GM19463 (cell line): ENCODE measurements at regions not wholly inside any gene's neighbourhood (a gene's known extent, or its start where the extent isn't known, plus 50 kb on each side); places are given as distances from the start of the nearest gene placed in this dataset.

Experiments
- ATAC-seq: cut with Tn5 transposase; IDR thresholded peaks from one replicate; pipeline ENCODE4 v1.9.1; 2021; ENCODE audit warnings: mild to moderate bottlenecking, moderate library complexity; ENCODE audit not compliant: unreplicated experiment

DNA sequence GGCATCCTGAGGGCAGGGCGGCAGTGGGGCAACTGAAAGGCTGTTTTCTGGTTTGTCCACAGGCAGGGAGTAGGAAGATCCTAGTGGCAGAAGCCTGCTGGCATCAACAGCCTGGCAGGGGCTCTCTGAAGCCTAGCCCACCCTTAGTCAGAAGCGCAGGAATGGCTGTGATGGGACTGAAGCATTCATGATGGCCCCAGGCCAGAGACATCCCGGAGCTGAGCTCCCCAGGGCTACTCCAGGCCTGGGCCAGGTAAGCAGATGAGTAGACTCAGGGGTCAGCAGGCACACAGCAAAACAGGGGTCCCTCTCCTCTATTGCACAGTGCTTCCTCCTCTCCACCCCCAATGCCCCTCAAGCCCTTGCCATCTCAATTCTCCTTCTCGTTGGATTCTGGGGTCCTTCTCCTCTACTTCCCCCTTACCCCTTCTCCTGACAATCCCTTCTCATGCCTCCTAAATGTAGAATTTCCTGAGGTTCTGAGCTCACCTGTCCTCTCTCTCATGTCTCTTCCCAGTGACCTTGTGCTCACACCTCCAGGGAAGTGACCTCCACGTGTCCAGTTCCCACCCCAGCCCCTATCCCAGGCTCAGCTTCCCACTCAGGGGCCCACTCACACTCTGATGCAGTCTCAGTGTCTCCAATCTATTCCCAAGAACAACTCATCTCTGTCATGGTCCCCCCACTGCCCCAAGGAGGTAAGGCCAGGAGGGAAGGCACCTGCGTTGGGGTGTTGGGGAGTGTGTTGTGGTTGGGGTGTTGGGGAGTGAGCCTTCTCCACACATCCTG, 158.7 kb upstream of the ZNF507 start:
- no peak for ATAC-seq

DNA sequence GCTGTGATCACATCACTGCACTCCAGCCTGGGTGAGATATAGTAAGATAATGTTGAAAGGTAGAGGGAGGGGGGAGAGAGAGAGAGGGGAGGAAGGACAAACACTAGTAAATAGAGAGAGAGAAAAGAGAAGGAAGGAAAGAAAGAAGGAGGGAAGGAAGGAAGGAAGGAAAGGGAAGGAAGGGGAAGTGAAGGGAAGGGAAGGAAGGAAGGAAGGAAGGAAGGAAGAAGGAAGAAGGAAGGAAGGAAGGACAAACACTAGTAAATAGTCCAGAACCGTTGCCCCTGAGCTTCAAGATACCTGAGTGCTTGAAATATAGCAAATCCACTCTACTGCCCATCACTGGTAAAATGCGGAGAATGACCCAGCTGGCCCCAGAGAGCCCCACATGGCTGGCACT, 156.5 kb upstream of the ZNF507 start:
- ATAC-seq: no peak

DNA sequence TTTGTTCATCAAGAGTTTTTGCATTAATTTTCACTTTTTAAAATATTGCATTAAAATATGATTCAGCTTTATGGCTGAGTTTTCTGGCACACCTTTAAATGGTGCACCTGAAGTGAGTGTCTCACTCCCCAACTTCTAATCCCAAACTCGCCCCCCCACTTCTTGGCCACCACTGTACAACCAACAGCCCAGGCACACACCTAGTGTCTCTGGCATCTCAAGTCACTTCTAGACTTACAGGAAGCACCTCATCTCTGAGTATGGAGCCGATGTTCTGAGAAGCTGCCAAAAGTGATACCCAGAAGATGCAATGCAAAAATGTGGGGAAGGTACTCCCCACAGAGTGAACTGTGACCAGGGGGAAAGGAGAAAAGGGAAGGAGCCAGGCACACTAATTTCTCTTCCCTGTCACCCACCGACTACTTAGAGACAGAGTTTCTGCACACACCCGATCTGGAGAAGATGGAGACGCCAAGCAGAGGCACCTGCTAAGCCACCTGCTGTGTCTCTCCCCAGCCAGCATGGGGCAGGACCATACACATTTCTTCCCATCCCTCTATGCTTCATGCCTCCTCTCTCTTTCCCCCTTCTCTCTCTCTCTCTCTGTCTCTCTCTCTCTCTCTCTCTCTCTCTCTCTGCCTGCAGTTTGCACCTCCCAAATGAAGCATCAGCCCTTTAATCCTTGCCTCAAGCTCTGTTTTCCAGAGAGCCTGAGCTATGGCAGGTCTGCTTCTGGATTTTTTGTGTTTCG, 155.3 kb upstream of the ZNF507 start:
- ATAC-seq: no peak

DNA sequence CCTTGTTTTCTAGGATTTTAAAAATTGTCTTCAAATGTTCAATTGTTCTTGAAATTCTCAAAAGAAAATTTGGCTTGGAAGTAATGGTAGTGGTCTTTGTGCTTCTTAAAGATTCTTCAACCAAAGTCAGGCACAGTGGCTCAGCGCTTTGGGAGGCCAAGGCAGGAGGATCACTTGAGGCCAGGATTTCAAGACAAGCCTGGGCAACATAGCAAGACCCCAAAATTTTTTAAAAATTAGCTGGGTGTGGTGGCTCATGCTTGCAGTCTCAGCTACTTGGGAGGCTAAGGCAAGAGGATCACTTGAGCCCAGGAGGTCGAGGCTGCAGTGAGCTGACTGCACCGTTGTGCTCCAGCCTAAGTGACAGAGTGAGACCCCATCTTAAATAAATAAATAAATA, 153.5 kb upstream of the ZNF507 start:
- ATAC-seq: no peak

DNA sequence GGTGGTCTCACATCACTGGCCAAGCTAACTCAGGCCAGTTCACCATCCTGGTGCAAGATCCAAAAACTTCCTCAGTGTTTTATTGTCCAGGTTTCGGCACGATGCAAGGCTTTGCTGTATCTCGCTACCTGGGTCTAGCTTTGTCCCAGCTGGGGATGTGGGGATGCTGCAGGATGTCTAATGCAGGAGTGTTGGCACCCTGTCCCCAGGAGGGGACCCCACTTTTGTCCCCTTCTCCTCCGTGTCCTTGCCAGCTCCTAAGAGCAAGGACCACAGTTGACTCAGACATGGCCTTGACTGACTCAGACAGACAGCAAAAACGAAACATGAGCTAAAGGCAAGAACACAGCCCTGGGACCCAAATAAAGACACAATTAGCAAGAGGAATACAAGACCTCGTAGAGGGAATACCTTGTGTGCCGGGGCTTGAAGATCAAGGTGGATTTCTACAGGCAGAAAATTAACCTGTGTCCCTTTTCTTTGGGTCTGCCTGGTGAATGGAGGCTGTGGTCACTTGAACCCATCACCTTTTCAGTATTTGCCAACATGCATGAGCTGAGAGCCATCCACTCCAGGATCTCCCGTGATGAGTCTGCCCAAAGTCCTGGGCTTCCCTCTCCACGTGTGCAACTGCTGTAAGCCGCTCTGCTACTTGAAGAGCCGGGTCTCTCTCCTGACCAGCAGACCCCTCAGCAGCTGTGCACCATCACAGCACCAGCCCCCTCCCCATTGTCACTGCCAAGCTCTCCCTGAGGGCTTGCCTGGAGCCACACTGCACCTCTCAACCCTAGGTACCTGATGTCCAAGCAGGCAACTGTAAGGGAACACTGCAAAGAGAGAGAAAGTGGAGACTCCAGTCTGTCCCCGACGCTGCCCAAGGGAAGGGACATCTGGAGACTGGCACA, 149.5 kb upstream of the ZNF507 start:
- no peak for ATAC-seq

DNA sequence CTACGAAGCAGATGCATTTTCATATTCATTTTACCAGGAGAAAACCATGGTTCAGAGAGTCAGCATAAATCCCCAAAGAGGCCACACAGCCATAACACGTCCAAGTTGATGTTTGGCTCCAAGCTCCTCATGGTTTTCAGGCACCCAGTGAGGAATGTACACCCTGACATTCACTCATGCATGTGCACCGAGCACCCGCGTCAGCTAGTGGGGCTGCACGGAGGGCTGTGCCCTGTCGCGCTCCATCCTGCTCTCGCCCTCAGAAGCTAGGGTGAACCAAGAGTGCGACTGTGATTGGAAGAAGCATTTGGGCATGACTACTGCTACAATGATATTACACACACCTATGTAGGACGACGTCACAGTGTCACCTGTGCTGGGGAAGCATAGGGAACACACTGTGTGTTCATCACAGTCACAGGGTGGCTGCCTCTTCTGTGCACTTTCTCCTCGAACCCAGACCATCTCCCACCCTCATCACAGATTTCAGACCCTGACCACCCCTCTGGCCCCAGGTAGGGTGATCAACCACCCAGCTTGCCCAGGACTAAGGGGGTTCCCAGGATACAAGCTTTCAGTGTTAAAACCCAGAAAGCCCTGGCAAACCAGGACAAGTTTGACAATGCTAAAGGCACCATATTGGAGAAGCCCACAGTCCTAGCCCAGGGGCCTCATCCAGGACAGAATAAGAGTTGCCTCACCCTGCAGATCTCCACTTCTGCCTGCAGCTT, 148.6 kb upstream of the ZNF507 start:
- ATAC-seq: no peak

DNA sequence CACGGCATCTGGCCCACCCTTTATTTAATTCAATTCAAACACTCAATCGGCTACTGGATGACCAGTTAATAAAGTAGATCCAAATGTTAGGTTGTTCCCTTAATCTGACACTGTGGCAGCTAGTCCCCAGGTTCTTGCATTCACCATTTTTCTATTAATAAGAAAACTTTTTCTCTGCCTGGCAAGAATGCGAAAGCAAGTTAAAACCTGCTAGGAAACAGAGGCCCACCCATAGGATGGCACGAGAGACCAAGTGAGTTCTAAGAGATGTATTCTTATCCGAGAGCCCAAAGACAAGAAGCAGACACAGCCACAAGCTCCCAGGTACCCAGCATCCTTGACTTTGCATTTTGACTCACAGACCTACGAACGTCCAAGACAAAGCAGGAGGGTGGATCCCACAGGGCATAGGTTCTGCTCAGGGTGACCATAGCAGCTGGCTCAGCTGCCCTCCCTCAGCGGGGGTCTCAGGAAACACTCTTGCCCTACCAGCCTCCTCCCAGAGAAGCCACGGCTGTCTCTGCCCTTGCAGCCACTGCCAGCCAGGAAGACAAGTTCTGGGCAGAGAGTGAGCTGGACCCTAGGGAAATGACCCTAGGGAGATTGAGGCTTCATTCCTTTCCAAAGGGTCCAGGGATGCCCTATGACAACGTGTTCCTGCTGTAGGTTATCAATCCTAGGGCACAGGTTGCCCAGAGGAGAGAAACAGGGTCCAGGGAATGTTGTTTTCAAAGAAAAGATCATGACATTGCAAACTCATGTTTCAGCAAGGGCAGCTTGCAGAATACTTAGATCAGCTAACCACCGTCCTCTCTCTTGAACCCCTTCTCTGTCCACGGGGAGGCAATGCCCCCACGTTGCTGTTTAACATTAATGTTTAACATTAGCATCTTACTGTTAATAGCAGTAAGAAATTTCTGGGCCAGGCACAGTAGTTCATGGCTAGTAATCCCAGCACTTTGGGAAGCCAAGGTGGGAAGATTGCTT, 147.2 kb upstream of the ZNF507 start:
- no peak for ATAC-seq

DNA sequence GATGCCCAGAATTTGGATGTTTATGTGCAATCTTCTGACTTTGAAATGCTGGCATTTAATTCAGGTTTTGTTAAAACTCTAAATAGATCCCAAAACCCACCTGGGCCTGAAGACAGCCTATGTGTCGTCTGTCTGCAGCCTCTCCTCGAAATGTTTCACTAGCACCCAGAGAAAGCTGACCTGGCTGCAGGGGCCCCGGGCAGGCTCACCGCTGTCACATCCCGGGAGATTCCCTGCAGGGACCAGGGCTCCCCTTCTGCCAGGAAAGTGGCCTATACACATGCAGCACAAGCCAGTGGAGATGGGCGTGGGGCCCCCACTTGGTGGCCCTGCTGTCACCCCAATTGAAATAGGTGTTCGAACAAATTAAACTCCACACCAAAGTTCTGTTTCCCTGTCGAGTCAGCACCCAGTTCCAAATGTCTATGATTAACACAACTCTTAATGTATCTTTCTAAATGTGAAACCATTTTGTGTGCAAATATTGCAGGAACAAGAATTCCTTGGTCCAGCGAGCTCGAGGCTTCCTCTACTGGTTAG, 145.8 kb upstream of the ZNF507 start:
- ATAC-seq: no peak

DNA sequence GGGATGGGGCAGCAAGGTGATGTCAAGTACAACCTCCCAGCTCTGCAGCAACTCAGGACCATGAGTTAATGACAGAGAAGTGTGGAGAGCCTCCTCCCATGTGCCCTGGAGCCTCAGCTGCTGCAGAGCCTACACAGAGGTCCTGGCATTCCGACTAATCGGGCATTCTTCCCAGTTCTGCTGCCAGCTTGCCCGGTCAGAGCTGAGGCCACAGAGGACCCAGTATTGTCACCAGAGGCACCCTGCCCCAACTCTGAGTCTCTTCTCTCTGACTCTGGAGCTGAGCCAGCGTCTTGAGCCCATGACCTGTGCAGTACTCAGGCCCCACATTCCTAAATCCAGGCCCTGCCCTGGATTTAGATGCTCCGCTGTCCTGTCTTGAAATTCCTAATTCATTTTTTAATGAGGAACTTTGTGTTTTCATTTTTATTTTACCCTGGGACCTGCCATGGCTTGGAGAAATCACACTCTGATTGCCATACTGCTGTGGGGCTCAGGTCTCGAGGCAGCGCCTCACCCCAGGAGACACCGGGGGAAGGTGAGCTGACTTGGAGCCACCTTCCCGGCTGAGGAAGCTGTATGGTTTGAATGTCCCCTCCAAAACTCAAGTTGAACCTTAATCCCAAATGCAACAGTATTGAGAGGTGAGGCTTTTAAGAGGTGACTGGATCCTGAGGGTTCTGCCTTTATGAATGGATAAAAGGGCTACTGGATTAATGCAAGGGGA, 144.9 kb upstream of the ZNF507 start:
- ATAC-seq: no peak

DNA sequence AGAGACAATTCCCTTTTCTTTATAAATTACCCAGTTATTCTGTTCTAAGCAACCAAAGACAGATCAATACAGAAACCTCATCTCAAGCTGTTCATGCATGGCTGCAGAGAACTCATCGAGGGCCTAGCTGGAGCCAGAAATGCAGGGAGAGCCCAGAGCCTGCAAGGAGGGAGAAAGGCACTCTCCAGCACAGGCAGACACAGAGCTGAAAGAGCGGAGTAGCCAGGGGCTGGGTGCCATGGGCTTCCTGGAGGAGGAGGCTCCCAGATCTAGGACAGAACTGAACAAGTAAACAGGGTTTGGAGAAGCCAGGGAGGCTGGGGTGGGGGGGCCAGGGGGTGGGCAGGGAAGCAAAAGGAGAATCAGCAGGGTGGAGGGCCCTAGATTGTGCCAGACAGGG, 144.2 kb upstream of the ZNF507 start:
- no peak for ATAC-seq

DNA sequence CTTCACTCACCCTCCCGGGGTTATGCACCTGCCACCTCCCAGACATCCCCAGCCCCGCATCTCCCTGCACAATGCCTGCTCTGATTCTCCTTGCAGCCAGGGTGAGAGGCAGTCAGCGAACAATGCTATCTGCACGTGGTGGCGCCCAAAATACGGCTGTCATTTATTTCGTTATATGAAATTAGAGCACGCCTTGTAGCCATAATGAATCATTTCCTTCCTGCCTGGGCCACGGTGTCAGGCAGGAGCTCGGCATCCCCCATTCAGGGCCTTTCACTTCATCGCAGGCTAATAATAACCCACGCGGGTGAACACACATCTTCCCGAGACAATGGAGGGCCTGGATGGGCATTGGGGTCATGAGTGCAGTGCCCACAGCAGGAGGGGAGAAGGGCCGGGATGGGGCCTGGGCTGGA, 143.8 kb upstream of the ZNF507 start:
- no peak for ATAC-seq

DNA sequence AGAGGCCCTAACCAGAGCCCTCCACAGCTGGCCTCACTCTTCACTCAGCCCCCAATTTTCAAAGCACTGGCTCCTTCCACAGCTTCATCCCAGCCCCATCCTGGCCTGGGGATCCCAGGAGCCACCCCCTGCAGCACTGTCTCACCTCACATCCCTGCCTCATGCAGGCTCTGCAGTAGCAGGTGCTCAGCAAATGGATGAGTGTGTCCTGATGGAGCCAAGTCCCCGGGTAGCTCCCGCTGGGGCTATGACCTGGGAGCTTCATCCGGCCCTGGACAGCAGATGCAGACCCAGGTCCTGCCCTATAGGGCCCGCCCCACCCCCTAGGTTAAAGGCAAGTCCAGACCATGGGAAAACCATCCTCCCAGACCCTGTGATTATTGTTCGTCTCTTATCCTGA, 143.2 kb upstream of the ZNF507 start:
- no peak for ATAC-seq

DNA sequence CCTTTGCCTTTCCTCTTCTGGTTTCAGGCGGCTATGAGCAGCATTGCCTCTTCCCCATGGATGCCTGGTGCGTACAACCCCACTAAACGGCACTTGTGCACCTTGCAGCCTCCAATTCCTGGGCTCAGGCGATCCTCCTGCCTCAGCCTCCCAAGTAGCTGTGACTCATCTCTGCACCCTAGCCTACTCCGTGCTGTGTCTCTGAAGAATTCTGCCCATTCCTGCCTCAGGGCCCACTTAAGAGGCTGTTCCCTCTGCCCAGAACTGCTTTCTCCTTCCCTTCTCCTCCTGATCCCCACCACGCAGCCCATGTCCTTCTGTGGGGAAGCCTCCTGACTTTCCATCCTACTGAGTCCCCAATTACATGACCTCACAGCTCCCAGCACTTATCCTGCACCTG, 142.2 kb upstream of the ZNF507 start:
- no peak for ATAC-seq

DNA sequence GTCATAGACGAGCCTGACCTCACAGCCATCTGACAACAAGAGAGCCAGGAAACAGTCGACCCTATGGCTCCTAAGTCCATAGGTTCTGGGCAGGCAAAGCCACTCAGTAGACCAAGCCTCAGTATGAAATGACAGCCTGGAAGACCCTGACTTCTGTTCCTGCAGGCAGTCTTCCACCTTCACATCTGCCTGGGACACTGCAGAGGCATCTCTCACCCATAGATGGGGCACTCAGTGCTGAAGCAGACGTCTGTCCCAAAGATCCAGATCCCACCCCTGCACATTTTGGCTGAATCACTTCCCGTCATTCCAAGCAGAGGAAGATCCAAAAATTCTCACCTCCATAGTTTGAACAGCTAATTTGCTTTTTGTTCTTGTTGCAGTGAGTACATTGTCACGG, 139.3 kb upstream of the ZNF507 start:
- ATAC-seq: no peak

DNA sequence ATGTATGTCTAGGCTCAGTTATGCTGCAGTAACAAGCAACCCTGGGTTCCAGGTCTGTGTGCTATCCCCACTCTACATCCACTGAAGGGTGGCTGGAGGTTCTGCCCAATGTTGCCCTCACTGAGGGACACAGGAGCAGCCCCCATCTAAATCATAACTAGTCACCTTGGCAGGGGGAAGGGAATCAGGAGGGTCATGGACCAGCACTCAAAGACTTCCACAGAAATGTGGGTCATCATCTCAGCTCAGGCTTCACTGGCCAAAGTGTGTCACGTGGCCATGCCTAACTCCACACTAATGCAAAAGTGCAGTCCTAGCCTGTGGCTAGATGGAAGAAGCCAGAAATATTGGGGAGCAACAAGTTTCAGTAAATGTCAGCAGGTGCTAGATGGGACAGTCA, 137.3 kb upstream of the ZNF507 start:
- no peak for ATAC-seq

DNA sequence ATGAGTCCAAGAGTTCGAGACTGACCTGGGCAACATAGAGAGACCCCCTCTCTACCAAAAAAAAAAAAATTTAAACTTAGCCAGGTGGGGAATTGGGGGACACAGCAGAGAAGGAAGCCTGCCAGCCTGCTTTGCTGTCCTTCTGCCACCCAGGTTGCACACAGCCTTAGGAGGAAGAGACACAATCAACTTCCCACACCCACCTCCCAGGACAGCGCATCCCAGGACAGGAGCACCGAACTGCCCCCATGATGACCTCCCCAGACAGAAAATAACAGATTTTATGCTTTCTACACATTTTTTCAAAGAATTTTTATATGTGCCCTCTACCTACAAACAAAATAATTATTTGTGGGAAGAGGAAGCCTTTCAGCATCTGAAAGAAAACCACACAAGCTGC, 126.0 kb upstream of the ZNF507 start:
- ATAC-seq: no peak

DNA sequence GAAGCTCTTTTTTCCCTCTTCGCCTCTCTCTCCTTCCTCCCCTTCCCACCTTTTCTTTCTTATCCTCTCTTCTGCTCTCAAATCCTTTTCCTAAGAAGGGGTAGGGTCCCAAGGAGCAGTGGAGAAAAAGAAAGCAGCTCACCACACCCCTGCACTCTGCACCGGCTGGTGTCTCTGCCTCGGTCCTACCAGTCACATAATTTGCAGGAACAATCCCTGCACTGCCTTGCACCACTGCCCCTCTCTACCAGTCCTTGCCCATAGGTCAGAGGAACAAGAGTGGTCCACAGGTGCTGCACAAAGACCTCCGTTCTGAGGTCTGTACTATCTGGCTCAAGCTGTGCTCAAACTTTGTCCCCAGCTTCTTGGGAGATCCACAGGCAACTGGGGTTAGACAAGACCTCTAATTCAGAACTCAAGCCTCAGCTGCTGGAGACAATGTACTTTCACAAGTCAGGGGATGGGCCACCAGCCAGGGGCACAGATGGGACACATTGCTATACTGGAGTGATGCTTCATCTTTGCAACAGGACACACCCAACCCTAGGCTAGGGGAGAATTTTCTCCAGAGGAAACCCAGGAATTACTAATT, 125.4 kb upstream of the ZNF507 start:
- no peak for ATAC-seq

DNA sequence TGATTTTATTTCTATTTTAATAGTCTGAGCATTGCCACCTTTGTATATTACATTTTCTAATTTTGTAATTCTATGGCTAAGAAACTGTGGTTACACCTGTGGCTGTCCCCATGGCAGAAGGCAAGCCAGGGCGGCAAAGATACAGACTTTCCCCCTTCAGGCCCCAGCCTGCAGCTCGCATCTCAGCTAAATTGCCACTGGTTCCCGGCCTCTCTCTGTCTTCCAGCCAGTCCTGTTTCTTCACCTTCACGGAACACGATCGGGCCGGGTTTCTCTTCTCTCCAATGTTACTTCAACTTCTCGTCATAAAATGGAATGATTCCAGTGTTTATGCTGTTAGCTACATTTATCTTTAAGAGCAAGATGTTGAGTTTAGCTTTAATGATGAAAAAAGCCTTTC, 124.5 kb upstream of the ZNF507 start:
- ATAC-seq: no peak
